ENCODE measurements at regions not wholly inside any gene's neighbourhood (a gene's known extent, or its start where the extent isn't known, plus 50 kb on each side); places are given as distances from the start of the nearest gene placed in this dataset.

GRCh38 chr4:95898226-95898625 lies 58.3 kb downstream of the PDHA2 start:
- DNase-seq (ENCODE audit: low spot score in 2 of 2), result no peak
- intact Hi-C loops (cut with DNase I; ENCODE audit: low total_unique reads), result no loop called here
- 73 to 79% methylated on average over 2 of the region's 2 CpGs for WGBS, 2 donors
- H3K4me3 ChIP-seq (ENCODE audit: low read depth, poor library complexity, severe bottlenecking), result no peak overlapping the region
- TF ChIP-seq CTCF (IDR thresholded peaks at IDR 0.05), result no peak
- TF ChIP-seq POLR2A (IDR thresholded peaks at IDR 0.05), result no peak

- WGBS, 2 donors, result 74 to 92% methylated on average over 1 of the region's 1 CpG
- intact Hi-C loops (cut with DNase I; ENCODE audit: low total_unique reads), result no loop called here
- no peak overlapping the region for H3K4me3 ChIP-seq (ENCODE audit: low read depth, poor library complexity, severe bottlenecking)
- no peak for DNase-seq (ENCODE audit: low spot score in 2 of 2)
- TF ChIP-seq CTCF (IDR thresholded peaks at IDR 0.05) (no peak), POLR2A (IDR thresholded peaks at IDR 0.05) (no peak)
These were observed 69.3 kb downstream of the PDHA2 start for GRCh38 chr4:95909211-95909610.

- TF ChIP-seq POLR2A (IDR thresholded peaks at IDR 0.05) (no peak), CTCF (IDR thresholded peaks at IDR 0.05) (no peak)
- no peak overlapping the region for H3K4me3 ChIP-seq (ENCODE audit: low read depth, poor library complexity, severe bottlenecking)
- 70 to 76% methylated on average over 2 of the region's 2 CpGs for WGBS, 2 donors
- intact Hi-C loops (cut with DNase I; ENCODE audit: low total_unique reads), result no loop called here
- DNase-seq (ENCODE audit: low spot score in 2 of 2), result no peak
These were observed 70.9 kb downstream of the PDHA2 start for GRCh38 chr4:95910749-95911148.

- intact Hi-C loops (cut with DNase I; ENCODE audit: low total_unique reads), result no loop called here
- DNase-seq (ENCODE audit: low spot score in 2 of 2), result no peak
- H3K4me3 ChIP-seq (ENCODE audit: low read depth, poor library complexity, severe bottlenecking), result no peak overlapping the region
- TF ChIP-seq POLR2A (IDR thresholded peaks at IDR 0.05) (no peak), CTCF (IDR thresholded peaks at IDR 0.05) (no peak)
These were observed 81.6 kb downstream of the PDHA2 start for GRCh38 chr4:95921470-95921869.

- no peak for TF ChIP-seq POLR2A (IDR thresholded peaks at IDR 0.05)
- TF ChIP-seq CTCF (IDR thresholded peaks at IDR 0.05), result no peak
- WGBS, 2 donors, result 51 to 69% methylated on average over 1 of the region's 1 CpG
- intact Hi-C loops (cut with DNase I; ENCODE audit: low total_unique reads), result no loop called here
- no peak overlapping the region for H3K4me3 ChIP-seq (ENCODE audit: low read depth, poor library complexity, severe bottlenecking)
- no peak for DNase-seq (ENCODE audit: low spot score in 2 of 2)
These were observed 89.7 kb downstream of the PDHA2 start for GRCh38 chr4:95929448-95930064.

- intact Hi-C loops (cut with DNase I; ENCODE audit: low total_unique reads), result no loop called here
- no peak for DNase-seq (ENCODE audit: low spot score in 2 of 2)
- no peak overlapping the region for H3K4me3 ChIP-seq (ENCODE audit: low read depth, poor library complexity, severe bottlenecking)
- WGBS, 2 donors, result 81% methylated on average over 1 of the region's 1 CpG
- no peak for TF ChIP-seq CTCF (IDR thresholded peaks at IDR 0.05)
- TF ChIP-seq POLR2A (IDR thresholded peaks at IDR 0.05), result no peak
These were observed 99.2 kb downstream of the PDHA2 start for GRCh38 chr4:95939141-95939540.
